Stimulated activated CD4-positive, alpha-beta T cell treated with anti-CD3 and anti-CD28 coated beads, Interleukin-1b, Interleukin-23, amount 100 ng/mL, for 48 hours (primary cell): ENCODE measurements at regions not wholly inside any gene's neighbourhood (a gene's known extent, or its start where the extent isn't known, plus 50 kb on each side); places are given as distances from the start of the nearest gene placed in this dataset.
"Not testable (repeated sequence)": the region's sequence is repeated elsewhere in the genome, so short reads cannot be mapped to it uniquely, and the experiment has no call there.

ENCODE experiments used
- DNase-seq: peaks from one replicate; pipeline ENCODE4 v3.0.0-alpha.2; 2020

DNA sequence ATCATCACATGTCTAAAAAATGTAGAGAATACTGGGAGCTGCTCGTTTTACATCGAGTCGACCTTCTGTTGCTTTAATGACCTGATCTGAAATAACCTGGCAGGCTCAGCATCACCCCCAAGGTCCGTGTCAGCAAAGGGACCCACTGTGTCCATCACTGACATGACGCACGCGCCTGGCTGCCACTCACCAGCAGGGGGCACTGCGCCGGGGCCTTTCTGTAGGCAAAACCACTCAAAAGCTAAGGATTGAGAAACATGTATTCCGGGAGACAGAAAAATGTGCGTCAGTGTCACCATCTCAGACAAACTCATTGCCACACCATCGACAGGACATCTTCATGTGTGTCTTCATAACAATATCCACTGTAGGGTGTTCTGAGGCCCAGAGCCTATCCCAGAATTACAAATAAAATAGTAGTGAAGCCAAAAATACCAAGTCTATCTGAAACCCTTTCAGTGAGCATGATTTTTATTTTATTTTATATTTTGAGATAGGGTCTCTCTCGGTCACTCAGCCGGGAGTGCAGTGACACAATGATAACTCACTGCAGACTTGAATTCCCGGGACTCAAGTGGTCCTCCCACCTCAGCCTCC, 130.3 kb upstream of the LSM14A start:
- peak; percentile 76 for DNase-seq

DNA sequence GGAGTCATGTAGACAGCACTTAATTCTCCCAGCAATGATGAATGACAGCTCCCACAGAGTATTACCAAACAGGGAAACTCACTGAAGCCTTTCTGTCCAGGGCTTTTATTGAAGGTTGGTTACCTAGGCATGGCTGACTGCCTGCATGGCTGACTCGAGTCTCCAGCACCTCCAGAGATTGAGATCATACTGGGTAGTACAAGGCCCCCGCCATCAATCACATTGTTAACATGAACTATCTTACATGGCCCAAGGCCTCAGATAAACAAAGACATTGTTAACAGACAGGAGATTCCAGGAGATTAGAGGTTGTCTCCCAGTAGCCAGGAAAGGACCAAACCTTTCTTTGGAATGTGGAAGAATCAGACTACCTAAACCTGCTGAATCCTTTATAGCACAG, 128.3 kb upstream of the LSM14A start:
- no peak for DNase-seq

DNA sequence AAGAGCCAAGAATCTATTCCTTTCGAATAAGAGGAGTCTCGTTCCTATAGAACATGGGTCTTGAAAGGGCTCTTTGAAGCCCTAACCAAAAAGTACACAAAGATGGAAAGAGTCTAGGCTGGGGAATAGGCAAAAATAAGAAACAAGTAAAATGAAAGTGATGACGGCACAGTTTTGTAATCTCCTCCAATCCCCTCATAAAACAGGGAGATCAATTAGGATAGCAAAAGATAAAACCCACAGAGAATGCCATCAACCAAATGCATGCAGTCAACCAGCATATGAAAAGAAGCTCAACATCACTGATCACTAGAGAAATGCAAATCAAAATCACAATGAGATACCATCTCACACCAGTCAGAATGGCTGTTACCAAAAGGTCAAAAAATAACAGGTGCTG, 122.4 kb upstream of the LSM14A start:
- no peak for DNase-seq

DNA sequence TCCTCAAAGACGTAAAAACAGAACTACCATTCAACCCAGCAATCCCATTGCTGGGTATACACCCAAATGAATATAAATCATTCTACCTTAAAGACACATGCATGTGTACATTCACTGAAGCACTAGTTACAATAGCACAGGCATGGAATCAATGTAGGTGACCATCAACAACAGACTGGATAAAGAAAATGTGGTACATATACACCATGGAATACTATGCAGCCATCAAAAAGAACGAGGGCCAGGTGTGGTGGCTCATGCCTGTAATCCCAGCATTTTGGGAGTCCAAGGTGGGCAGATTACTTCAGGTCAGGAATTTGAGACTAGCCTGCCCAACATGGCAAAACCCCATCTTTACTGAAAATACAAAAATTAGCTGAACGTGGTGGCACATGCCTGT, 121.9 kb upstream of the LSM14A start:
- not testable (repeated sequence) for DNase-seq

DNA sequence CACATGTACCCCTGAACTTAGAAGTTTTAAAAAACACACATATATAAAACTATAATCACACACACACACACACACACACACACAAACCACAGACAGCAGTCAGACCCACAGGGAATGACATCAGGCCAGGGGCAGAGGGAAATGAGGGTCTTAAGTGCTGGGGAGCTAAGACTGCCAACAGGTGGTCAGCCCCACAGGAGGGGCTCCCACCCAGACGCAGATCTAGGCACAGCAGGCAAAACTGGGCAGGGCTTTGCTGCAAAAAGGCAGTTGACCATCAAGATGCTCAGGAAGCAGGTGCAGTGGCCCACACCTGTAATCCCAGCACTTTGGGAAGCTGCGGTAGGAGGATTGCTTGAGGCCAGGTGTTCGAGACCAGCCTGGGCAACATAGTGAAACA, 121.0 kb upstream of the LSM14A start:
- no peak for DNase-seq

DNA sequence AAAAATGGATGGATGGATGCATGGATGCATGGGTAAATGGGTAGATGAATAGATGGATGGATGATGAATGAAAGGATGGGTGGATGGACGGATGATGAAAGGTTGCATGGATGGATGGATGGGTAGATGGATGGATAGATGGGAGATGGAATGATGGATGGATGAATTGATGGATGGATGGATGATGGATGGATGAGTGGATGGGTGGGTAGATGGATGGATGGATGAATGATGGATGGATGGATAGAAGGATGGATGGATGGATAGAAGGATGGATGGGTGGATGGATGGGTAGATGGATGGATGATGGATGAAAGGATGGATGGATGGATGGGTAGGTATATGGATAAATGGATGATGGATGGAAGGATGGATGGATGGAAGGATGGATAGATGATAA, 115.1 kb upstream of the LSM14A start:
- DNase-seq: no peak

DNA sequence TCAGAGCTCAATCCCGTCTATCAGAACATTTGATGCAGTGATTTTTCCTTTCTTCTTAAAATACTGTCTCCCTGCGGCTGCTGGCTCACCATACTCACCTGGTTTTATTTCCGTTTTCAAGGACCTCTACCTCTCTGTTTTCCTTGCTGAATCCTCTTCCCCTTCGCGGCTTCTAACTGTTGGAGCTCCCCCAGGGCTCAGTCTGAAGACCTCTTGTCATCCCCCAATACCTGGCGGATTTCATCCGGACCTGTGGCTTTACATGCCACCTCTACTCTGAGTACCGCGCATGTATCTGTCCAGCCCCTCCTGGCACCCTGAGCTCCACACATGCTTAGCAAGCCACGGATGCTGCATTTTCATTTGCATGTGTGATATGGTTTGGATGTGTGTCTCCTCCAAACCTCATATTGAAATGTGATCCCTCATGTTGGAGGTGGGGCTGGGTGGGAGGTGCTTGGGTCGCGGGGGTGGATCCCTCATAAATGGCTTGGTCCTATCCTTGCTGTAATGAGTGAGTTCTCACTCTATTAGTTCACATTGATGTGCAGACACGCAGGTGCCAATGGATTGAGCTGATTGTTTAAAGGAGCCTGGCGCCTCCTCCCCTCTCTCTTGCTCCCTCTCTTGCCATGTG, 106.2 kb upstream of the LSM14A start:
- DNase-seq: no peak

DNA sequence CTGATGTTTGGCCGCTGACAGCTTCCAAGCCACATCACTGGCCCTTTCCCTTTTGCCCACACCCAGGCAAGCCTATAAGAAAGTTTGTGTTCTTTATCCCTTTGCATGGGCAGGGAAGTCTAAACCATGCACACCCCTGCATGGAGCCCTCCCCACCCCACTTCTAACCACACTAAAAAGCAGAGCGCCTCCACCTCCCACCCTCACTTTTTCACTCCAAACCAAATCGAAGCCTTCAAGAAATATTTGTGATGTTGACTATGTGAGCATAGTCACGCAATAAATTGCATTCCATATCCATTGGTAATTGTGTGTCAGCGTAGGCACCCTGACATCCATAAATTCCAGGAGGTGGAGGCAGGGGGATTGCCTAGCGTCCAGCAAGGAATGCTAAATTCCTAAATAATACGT, 104.4 kb upstream of the LSM14A start:
- DNase-seq: no peak

DNA sequence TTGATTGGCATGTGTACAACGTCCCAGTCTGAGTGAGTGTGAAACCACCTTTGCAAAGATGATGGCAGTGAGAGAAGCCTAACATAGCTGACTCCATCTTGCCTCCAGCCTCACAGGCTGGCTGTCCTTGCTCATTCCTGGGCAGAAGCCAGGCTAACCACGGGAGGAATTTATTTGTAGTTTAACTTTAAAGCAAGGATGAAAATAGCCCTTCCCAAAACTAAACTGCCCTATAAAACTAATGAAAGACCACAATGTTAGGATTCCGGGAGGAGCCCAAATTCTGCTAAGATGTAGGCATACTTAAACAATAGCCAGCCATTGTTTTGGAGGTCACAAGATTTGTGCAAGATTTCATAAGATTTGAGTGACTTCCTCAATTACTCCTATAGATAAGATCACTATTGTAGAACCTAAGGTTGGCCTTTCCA, 96.6 kb upstream of the LSM14A start:
- DNase-seq: no peak

DNA sequence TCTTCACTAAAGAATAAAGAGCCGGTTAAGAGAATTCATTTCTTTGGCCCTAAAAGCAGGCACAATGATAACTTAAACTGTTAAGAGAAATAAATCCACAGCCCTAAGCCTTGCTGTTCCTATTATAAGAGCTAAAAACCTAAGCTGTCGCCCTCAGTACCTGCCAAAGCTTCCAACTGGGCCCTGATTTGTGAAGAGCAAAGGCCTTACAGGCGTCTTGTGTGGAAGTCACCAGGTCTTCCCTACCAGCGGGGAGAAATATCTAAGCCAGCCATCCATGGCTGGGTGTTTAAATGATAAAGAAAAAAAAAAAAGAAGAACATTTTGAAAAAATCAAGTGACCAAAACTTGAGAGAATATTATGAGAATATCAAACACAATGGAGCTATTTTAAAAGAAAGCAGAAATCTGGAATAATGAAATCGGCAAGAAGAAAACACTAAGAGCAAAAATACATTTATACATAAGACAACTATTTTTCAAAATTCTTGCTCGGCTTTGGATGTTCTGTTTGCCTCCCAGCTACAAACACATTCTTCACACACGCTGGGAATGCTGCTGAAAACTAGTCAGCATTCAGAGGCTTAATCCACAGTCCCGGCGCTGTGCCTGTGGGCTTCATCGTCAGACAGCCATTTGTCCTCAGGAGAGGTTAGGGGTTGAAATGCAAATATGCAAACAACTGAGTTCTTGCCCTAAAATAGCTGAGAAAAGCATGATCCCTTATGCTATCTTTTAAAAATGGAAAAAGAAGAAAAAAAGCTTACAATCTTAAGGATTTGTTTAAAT, 89.8 kb upstream of the LSM14A start:
- no peak for DNase-seq

DNA sequence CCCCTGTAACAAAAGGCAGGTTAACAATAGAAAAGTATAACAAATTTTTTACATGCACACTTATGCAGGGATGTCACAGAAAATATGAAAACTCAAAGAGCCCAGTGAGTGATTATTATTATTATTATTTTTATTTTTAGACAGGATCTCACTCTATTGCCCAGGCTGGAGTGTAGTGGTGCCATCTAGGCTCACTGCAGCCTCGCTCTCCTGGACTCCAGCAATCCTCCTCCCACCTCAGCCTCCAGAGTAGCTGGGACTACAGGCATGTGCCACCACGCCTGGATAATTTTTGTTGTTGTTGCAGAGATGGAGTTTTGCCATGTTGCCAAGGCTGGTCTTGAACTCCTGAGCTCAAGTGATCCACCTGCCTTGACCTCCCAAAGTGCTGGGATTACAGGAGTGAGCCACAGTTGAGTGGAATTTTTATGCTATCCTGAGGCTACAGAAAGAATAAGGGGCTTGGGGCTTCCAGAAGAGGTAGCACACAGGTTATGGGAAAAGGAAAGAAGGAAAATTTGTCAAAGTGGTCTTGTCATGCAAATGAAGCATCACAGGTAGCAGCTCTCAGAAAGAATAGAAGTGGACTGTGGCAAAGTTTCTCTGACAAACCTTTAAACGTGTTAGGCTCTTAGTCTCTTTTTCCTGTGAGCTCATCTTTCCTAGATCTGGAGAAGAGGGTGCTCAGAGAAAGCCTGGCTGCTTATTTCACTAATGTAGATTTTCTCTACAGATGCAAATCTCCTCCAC, 87.7 kb upstream of the LSM14A start:
- DNase-seq: no peak

DNA sequence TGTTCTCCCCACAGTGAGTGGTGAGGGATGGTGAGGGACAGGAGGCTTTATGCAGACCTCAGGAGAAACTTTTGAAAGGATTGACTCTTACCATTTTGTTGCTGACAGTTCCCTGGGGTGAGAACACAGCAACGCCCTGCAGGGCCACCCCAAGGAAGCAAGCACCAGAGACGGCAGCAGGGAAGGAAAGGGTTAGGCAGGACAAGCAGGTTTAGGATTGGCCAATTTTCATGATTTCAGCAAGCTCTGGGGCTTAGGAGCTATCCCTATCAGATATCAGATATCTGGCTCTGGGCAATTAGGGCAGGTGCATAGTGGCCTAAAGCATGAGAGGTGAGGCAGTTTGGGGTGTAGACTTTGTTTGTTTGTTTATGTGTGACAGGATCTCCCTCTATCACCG, 87.0 kb upstream of the LSM14A start:
- DNase-seq: no peak

DNA sequence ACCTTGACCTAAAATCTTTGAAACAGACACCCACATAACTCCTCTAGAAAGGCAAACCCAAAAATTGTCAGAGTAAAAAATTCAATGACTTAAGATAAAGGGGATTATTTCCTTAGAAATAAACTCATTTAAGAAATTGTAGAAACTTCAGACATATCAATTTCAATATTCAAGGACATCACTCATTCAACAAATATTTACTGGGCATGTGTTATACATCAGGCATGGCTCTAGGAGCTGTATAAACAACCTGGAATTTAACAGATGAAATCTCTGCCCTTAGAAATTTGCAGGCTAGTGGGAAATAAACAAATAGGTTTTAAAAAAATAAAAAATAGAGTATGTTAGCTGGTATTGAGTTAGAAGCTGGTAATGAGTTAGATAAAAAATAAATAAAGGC, 84.0 kb upstream of the LSM14A start:
- no peak for DNase-seq

DNA sequence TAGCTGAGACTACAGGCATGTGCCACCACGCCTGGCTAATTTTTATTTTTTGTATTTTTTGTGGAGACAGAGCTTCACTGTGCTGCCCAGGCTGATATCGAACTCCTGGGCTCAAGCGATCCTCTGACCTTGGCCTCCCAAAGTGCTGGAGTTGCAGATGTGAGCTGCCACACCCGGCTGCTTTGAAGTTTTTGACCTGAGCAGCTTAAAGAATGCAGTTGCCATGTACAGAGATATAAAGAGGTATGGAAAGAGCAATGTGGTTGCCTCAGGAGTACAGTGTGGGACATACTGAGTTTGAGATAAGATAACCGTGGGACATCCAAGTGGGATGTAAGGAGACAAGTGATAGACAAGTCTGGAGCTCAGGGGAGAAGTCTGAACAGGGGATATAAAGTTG, 82.7 kb upstream of the LSM14A start:
- DNase-seq: no peak

DNA sequence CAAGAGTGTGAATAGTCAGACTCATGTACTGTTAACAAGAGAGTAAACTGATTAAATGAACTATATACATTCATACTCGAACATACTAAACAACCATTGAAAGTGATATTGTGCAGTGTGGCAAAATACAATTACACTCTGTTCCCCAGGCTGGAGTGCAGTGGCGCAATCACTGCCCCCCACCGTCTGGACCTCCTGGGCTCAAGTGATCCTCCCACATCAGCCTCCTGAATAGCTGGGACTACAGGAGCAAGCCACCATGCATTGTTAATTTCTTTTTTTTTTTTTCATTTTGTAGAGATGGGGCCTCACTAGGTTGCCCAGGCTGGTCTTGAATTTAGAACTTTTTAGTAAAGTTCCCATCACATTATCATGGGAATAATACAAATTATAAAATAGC, 77.3 kb upstream of the LSM14A start:
- DNase-seq: no peak

DNA sequence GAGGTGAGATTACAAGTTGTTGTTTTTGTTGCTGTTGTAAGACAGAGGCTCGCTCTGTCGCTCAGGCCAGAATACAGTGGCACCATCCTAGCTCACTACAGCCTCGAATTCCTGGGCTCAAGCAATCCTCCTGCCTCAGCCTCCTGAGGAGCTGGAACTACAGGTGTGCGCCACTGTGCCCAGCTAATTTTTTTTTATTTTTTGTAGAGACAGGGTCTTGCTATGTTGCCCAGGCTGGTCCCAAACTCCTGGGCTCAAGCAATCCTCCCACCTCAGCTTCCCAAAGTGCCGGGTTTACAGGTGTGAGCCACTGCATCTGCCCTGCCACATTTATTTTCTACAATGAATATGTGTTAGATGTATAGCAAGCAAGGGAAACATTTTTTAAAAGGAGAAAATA, 76.9 kb upstream of the LSM14A start:
- not testable (repeated sequence) for DNase-seq

DNA sequence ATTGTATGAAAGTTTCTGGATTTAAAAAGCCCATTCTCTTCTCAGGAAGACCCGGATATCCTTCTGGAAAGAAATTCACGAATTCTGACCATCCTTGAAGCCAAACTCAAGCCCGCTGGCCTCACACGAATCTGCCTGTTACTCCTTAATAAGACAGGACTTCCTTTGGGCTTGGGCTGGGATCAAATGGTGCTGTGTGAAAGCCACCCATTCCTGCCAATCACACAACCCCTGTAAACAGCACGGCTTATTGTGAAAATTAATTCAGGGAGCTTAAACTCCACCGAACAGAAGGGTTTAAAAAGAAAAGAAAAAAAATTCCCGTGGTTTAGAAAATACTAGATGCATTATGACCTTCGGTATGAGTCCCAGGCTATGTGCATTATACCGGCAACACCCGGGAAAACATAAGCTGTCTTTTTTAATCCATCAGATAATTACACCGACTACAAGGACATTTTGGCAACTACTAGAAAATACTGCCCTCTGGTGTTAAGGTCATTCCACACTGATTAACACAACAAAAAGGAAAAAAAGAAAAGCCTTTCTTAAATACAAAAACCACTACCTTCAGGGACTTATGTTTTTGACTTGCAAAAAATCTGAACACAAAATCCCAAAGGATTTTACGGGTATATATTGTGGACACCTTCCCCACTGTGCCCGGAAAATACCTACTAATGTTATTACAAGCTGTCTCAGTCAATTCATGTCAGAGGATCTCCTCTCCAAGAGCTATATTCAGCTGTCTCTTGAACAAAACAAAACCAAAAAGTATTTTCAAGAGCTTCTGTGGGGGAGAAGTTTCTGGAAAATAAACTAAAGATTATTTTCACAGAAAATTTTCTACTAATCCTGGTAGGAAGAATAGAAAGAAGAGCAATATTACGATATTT, 76.0 kb upstream of the LSM14A start:
- no peak for DNase-seq

DNA sequence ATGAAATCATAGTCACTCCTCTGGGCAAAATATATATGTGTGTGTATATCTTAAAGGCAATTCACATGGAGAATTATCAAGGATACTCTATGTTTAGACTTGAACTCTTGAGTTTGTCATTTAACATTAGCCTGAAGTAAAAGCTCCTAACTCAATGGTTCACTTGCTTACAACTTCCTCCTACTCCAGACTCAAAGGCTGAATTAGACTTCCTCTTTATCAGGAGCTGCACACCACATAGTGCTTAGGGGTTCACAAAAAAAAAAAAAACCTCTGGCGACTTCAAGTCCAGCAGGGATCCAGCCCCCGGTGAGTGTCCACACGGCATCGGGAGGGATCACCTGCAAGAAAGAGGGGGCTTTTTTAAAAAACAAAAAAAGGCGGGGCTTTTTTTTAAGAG, 68.2 kb upstream of the LSM14A start:
- no peak for DNase-seq

DNA sequence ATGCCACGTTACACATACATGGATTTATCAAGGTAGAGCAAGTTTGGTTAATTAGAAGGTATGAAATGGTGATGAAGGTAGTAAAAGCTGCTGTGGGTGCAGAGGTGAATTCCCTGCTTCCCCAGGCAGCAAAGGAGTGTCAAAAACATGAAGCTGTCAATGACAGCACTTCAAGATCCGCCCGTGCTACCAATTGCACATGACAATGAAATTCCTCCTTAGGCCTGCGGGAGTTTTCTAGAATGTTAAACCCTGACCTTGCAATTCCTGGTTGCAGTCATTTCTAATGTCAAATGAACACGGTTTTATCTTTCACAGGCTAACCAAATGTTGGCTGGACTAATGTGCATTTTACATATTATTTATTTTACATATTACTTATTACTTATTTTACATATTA, 67.7 kb upstream of the LSM14A start:
- DNase-seq: no peak

DNA sequence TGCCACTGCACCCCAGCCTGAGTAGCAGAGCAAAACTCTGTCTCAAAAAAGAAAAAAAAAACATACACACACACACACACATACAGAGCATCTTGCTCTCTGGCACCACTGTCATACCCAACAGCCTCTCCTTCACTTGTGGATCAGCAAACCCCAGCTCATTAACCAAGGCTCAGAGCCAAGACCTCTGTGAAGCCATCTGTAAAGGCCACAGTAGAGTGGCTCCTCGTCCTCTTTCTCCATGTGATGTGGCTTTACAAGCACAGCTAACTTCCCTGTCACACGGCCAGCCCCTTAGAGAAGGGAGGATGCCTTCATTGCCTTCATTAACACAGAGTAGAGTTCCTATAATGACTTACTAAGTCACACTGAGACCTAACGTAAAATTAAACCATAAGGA, 62.7 kb upstream of the LSM14A start:
- no peak for DNase-seq

DNA sequence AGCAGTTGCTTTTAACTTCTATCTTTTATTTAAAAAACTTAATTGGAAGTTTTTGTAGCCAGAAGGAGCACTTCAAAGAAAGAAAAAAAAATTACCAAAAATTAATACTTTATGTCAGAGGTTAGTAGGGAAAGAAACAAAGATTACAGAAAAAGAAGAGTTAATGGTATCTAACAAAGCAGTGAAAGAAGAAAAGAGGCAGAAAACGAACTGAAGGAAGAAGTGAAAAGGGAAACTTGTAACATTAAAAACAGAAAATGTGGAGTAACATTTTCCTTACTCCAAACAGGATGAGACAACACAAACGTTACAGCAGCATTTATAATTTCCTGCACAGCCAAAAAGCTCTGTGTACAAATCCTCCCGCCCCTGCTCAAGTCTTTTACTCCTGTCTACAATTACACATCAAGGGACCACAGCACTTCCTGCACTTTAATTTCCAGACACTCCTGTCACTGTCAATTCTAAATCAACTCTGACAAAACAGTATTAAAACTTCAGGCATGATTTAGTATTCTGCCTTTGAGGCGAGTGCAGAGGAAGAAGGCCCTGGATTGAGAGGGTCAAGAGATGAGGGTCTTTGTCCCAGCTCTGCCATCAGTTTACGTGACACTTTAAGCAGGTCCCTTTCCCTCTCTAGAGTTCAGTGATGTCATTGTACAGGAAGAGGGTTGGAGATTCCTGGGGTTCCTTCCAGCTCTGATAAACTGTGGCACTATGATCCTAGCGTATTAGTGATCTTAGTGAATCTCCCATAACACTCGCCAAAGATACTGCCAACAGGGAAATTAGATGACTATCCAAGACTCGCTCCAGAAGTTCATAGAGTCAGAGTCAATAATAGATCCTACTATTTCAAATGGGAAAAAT, 53.2 kb upstream of the LSM14A start:
- DNase-seq: no peak

DNA sequence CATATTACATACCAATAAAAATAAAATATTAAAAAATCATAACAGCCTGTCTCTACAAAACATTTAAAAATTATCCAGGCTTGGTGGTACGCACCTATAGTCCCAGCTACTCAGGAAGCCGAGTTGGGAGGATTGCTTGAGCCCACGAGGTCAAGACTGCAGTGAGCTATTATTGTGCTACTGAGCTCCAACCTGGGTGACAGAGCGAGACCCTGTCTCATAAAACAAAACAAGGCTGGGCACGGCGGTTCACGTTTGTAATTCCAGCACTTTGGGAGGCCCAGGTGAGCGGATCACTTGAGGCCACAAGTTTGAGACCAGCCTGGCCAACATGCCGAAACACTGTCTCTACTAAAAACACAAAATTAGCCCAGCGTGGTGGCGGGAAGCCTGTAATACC, 52.2 kb upstream of the LSM14A start:
- DNase-seq: no peak
